HEK293T (cell line): ENCODE measurements at regions not wholly inside any gene's neighbourhood (a gene's known extent, or its start where the extent isn't known, plus 50 kb on each side); places are given as distances from the start of the nearest gene placed in this dataset.

Source experiments
- ARNT ChIP-seq: fragments of 450-650 bp; IDR thresholded peaks from 2 replicates; pipeline ENCODE4 v1.6.1; 2017; ENCODE audit warnings: mild to moderate bottlenecking
- BHLHE40 ChIP-seq: fragments of 450-650 bp; IDR thresholded peaks from 2 replicates; pipeline ENCODE4 v1.6.1; 2016; ENCODE audit warnings: mild to moderate bottlenecking, moderate library complexity, borderline replicate concordance
- CTBP1 ChIP-seq: fragments of 450-650 bp; IDR thresholded peaks from 2 replicates; pipeline ENCODE4 v1.6.1; 2016; ENCODE audit warnings: borderline replicate concordance
- FOXA1 ChIP-seq: fragments of 450-650 bp; IDR thresholded peaks from 2 replicates; pipeline ENCODE4 v1.6.1; 2016; ENCODE audit warnings: mild to moderate bottlenecking
- FOXK2 ChIP-seq: fragments of 450-650 bp; IDR thresholded peaks from 2 replicates; pipeline ENCODE4 v1.6.1; 2016; ENCODE audit warnings: mild to moderate bottlenecking
- FOXM1 ChIP-seq: fragments of 450-650 bp; IDR thresholded peaks from 2 replicates; pipeline ENCODE4 v1.6.1; 2017; ENCODE audit warnings: mild to moderate bottlenecking, borderline replicate concordance
- LEF1 ChIP-seq: fragments of 450-650 bp; IDR thresholded peaks from 2 replicates; pipeline ENCODE4 v1.6.1; 2017; ENCODE audit warnings: mild to moderate bottlenecking, borderline replicate concordance
- NFRKB ChIP-seq: fragments of 450-650 bp; IDR thresholded peaks from 2 replicates; pipeline ENCODE4 v1.6.1; 2016; ENCODE audit warnings: mild to moderate bottlenecking, moderate library complexity
- SP1 ChIP-seq: fragments of 450-650 bp; IDR thresholded peaks from 2 replicates; pipeline ENCODE4 v1.6.1; 2017
- SUZ12 ChIP-seq: fragments of 450-650 bp; IDR thresholded peaks from 2 replicates; pipeline ENCODE4 v1.6.1; 2016; ENCODE audit warnings: mild to moderate bottlenecking
- TARDBP ChIP-seq: fragments of 450-650 bp; IDR thresholded peaks from 2 replicates; pipeline ENCODE4 v1.6.1; 2016
- TF ChIP-seq, protein P1 (sequence below): fragments of 450-650 bp; IDR thresholded peaks from 2 replicates; pipeline ENCODE4 v1.6.1; 2016

DNA sequence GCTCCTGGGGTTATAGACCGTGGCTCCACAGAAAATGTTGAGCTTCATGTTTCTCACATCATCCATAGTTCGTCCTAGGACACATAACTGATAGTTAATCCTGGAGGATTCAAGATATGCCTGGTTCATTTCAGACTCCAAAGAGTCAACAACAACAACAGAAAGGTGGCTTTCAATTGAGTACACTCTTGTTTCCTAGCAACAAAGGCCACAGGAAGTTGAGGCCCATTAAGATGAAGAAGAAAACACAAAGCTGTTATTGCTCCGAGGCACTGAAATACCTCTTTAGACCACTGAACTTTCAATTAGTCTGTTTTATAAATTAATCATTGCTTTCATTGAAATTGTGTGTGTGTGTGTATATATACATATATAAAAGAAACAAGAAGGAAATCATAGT is 154.5 kb downstream of the YIPF5 start:
- TF ChIP-seq SP1 (no peak), LEF1 (no peak), FOXK2 (no peak), SUZ12 (no peak), FOXM1 (no peak), ARNT (no peak), FOXA1 (no peak), BHLHE40 (no peak), TARDBP (no peak), CTBP1 (no peak), NFRKB (no peak)
- TF ChIP-seq, protein P1, sequence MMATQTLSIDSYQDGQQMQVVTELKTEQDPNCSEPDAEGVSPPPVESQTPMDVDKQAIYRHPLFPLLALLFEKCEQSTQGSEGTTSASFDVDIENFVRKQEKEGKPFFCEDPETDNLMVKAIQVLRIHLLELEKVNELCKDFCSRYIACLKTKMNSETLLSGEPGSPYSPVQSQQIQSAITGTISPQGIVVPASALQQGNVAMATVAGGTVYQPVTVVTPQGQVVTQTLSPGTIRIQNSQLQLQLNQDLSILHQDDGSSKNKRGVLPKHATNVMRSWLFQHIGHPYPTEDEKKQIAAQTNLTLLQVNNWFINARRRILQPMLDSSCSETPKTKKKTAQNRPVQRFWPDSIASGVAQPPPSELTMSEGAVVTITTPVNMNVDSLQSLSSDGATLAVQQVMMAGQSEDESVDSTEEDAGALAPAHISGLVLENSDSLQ: no peak
